ENCODE measurements at regions not wholly inside any gene's neighbourhood (a gene's known extent, or its start where the extent isn't known, plus 50 kb on each side); places are given as distances from the start of the nearest gene placed in this dataset.

- TF ChIP-seq, protein P1, sequence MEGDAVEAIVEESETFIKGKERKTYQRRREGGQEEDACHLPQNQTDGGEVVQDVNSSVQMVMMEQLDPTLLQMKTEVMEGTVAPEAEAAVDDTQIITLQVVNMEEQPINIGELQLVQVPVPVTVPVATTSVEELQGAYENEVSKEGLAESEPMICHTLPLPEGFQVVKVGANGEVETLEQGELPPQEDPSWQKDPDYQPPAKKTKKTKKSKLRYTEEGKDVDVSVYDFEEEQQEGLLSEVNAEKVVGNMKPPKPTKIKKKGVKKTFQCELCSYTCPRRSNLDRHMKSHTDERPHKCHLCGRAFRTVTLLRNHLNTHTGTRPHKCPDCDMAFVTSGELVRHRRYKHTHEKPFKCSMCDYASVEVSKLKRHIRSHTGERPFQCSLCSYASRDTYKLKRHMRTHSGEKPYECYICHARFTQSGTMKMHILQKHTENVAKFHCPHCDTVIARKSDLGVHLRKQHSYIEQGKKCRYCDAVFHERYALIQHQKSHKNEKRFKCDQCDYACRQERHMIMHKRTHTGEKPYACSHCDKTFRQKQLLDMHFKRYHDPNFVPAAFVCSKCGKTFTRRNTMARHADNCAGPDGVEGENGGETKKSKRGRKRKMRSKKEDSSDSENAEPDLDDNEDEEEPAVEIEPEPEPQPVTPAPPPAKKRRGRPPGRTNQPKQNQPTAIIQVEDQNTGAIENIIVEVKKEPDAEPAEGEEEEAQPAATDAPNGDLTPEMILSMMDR (IDR thresholded peaks at IDR 0.05; ENCODE audit: low read depth, low read length, poor library complexity, severe bottlenecking), result no peak
- TF ChIP-seq EZH2phosphoT487 (IDR thresholded peaks at IDR 0.05; ENCODE audit: borderline replicate concordance, low read length), result no peak
Observed at GRCh38 chr5:68669864-68670575, 423.8 kb upstream of the SLC30A5 start.

All from DOHH2 (cell line).